ENCODE measurements at regions not wholly inside any gene's neighbourhood (a gene's known extent, or its start where the extent isn't known, plus 50 kb on each side); places are given as distances from the start of the nearest gene placed in this dataset.

- no peak for DNase-seq (ENCODE audit: low spot score)
Observed at GRCh38 chr1:187433598-187433997, 604.8 kb downstream of the PLA2G4A start.

- DNase-seq (ENCODE audit: low spot score), result no peak
Observed at GRCh38 chr1:187442603-187443002, 613.9 kb downstream of the PLA2G4A start.

- DNase-seq (ENCODE audit: low spot score), result no peak
Observed at GRCh38 chr1:187443939-187444338, 615.2 kb downstream of the PLA2G4A start.

- no peak for DNase-seq (ENCODE audit: low spot score)
Observed at GRCh38 chr1:187445066-187445465, 616.3 kb downstream of the PLA2G4A start.

GRCh38 chr1:187451238-187451637 is 622.5 kb downstream of the PLA2G4A start:
- DNase-seq (ENCODE audit: low spot score), result no peak

- DNase-seq (ENCODE audit: low spot score), result no peak
Observed at GRCh38 chr1:187454010-187454409, 625.3 kb downstream of the PLA2G4A start.

- no peak for DNase-seq (ENCODE audit: low spot score)
Observed at GRCh38 chr1:187456446-187456845, 627.7 kb downstream of the PLA2G4A start.

- no peak for DNase-seq (ENCODE audit: low spot score)
Observed at GRCh38 chr1:187460093-187460492, 631.3 kb downstream of the PLA2G4A start.

- no peak for DNase-seq (ENCODE audit: low spot score)
Observed at GRCh38 chr1:187464320-187464719, 635.6 kb downstream of the PLA2G4A start.

- DNase-seq (ENCODE audit: low spot score), result no peak
Observed at GRCh38 chr1:187465441-187465840, 636.7 kb downstream of the PLA2G4A start.

GRCh38 chr1:187469836-187470235 is 641.1 kb downstream of the PLA2G4A start:
- DNase-seq (ENCODE audit: low spot score), result no peak

GRCh38 chr1:187471555-187471954 is 642.8 kb downstream of the PLA2G4A start:
- no peak for DNase-seq (ENCODE audit: low spot score)

GRCh38 chr1:187474336-187474735 is 645.6 kb downstream of the PLA2G4A start:
- no peak for DNase-seq (ENCODE audit: low spot score)

GRCh38 chr1:187476671-187477070 is 647.9 kb downstream of the PLA2G4A start:
- peak; percentile 2 for DNase-seq (ENCODE audit: low spot score)

GRCh38 chr1:187477103-187477502 is 648.4 kb downstream of the PLA2G4A start:
- no peak for DNase-seq (ENCODE audit: low spot score)

GRCh38 chr1:187477535-187477934 is 648.8 kb downstream of the PLA2G4A start:
- no peak for DNase-seq (ENCODE audit: low spot score)

- no peak for DNase-seq (ENCODE audit: low spot score)
Observed at GRCh38 chr1:187481581-187482148, 652.9 kb downstream of the PLA2G4A start.

GRCh38 chr1:187490266-187490665 is 661.5 kb downstream of the PLA2G4A start:
- DNase-seq (ENCODE audit: low spot score), result no peak

- no peak for DNase-seq (ENCODE audit: low spot score)
Observed at GRCh38 chr1:187491082-187491720, 662.5 kb downstream of the PLA2G4A start.

GRCh38 chr1:187498028-187498427 is 669.3 kb downstream of the PLA2G4A start:
- no peak for DNase-seq (ENCODE audit: low spot score)

GRCh38 chr1:187504779-187505178 is 676.0 kb downstream of the PLA2G4A start:
- DNase-seq (ENCODE audit: low spot score), result no peak

- no peak for DNase-seq (ENCODE audit: low spot score)
Observed at GRCh38 chr1:187509091-187509490, 680.3 kb downstream of the PLA2G4A start.

GRCh38 chr1:187513190-187513589 is 684.4 kb downstream of the PLA2G4A start:
- no peak for DNase-seq (ENCODE audit: low spot score)

GRCh38 chr1:187514110-187514509 is 685.4 kb downstream of the PLA2G4A start:
- DNase-seq (ENCODE audit: low spot score), result no peak

Data from SW480 (cell line).